ENCODE measurements at regions not wholly inside any gene's neighbourhood (a gene's known extent, or its start where the extent isn't known, plus 50 kb on each side); places are given as distances from the start of the nearest gene placed in this dataset.

DNA sequence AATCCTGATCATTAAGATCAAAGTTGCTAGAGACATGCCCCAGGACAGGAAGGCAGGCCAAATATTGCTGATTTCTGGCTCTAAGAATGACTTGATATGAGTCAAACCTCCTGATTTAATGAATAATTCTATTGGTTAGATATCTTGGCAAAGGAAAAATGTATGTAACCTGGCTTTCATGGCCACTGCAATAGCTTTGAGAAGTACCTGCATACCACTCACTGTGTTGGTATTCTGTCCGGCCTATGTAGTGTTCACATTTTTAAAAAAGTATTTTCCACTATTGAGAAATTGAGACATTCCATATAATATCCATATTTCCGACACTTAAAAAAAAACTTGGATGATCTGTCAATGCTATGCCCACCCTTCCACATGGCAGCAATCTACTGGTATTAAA, 283.1 kb upstream of the SOX5 start:
- TF ChIP-seq CHD2 (IDR thresholded peaks at IDR 0.05; ENCODE audit: low read length, partially characterized antibody) (no peak), POLR2A (IDR thresholded peaks at IDR 0.05; ENCODE audit: low read length) (no peak), RARB (CRISPR knock-in tag; IDR thresholded peaks at IDR 0.05) (no peak), SMC3 (IDR thresholded peaks at IDR 0.05) (no peak), JUNB (IDR thresholded peaks at IDR 0.05) (no peak), ZSCAN20 (CRISPR knock-in tag; IDR thresholded peaks at IDR 0.05) (no peak), CEBPB (IDR thresholded peaks at IDR 0.05) (no peak), POLR2AphosphoS2 (conservative IDR thresholded peaks at IDR 0.05; ENCODE audit: low read length) (no peak)
- TF ChIP-seq, protein P1, sequence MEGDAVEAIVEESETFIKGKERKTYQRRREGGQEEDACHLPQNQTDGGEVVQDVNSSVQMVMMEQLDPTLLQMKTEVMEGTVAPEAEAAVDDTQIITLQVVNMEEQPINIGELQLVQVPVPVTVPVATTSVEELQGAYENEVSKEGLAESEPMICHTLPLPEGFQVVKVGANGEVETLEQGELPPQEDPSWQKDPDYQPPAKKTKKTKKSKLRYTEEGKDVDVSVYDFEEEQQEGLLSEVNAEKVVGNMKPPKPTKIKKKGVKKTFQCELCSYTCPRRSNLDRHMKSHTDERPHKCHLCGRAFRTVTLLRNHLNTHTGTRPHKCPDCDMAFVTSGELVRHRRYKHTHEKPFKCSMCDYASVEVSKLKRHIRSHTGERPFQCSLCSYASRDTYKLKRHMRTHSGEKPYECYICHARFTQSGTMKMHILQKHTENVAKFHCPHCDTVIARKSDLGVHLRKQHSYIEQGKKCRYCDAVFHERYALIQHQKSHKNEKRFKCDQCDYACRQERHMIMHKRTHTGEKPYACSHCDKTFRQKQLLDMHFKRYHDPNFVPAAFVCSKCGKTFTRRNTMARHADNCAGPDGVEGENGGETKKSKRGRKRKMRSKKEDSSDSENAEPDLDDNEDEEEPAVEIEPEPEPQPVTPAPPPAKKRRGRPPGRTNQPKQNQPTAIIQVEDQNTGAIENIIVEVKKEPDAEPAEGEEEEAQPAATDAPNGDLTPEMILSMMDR (IDR thresholded peaks at IDR 0.05) = no peak
- TF ChIP-seq, protein P2, sequence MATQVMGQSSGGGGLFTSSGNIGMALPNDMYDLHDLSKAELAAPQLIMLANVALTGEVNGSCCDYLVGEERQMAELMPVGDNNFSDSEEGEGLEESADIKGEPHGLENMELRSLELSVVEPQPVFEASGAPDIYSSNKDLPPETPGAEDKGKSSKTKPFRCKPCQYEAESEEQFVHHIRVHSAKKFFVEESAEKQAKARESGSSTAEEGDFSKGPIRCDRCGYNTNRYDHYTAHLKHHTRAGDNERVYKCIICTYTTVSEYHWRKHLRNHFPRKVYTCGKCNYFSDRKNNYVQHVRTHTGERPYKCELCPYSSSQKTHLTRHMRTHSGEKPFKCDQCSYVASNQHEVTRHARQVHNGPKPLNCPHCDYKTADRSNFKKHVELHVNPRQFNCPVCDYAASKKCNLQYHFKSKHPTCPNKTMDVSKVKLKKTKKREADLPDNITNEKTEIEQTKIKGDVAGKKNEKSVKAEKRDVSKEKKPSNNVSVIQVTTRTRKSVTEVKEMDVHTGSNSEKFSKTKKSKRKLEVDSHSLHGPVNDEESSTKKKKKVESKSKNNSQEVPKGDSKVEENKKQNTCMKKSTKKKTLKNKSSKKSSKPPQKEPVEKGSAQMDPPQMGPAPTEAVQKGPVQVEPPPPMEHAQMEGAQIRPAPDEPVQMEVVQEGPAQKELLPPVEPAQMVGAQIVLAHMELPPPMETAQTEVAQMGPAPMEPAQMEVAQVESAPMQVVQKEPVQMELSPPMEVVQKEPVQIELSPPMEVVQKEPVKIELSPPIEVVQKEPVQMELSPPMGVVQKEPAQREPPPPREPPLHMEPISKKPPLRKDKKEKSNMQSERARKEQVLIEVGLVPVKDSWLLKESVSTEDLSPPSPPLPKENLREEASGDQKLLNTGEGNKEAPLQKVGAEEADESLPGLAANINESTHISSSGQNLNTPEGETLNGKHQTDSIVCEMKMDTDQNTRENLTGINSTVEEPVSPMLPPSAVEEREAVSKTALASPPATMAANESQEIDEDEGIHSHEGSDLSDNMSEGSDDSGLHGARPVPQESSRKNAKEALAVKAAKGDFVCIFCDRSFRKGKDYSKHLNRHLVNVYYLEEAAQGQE (IDR thresholded peaks at IDR 0.05) = no peak
